Stomach (tissue), 8 donors: ENCODE measurements at regions not wholly inside any gene's neighbourhood (a gene's known extent, or its start where the extent isn't known, plus 50 kb on each side); places are given as distances from the start of the nearest gene placed in this dataset.

Source experiments
- DNase-seq, 2 donors: peaks; one replicate each; pipeline versions ENCODE4 v3.0.0 to v3.0.0-alpha.2; 2013 to 2019
- H3K27ac ChIP-seq, 5 donors: fragments of 200-600 bp in 4 of 5; sonication (generic) in 4 of 5; one replicate each; pipeline ENCODE4 v1.5.1; 2013 to 2019; ENCODE audit warnings: mild to moderate bottlenecking in 1 of 5, moderate library complexity in 1 of 5
- H3K27me3 ChIP-seq, 3 donors: fragments of 200-600 bp; sonication (generic); one replicate each; pipeline ENCODE4 v1.5.1; 2017 to 2019; ENCODE audit warnings: mixed run types in 1 of 3
- H3K36me3 ChIP-seq, 4 donors: fragments of 200-600 bp; sonication (generic); 1 replicate in 3 of 4; 2 replicates in 1 of 4; pipeline ENCODE4 v1.5.1; 2016 to 2019
- H3K4me1 ChIP-seq, 4 donors: fragments of 200-600 bp; sonication (generic); one replicate each; pipeline ENCODE4 v1.5.1; 2016 to 2019
- H3K4me3 ChIP-seq, 4 donors: fragments of 200-600 bp; sonication (generic) in 3 of 4; one replicate each; pipeline ENCODE4 v1.5.1; 2016 to 2019; ENCODE audit warnings: mild to moderate bottlenecking in 1 of 4
- H3K9me3 ChIP-seq, 4 donors: fragments of 200-600 bp; sonication (generic); one replicate each; pipeline ENCODE4 v1.5.1; 2016 to 2019
- EP300 ChIP-seq: sonication (generic); formaldehyde crosslinking; IDR thresholded peaks from one replicate; pipeline ENCODE4 v1.6.1; 2017; ENCODE audit warnings: antibody characterized with exemption
- POLR2A ChIP-seq, 4 donors: fragments of 450-650 bp; IDR thresholded peaks; one replicate each; pipeline ENCODE4 v1.6.1; 2016; ENCODE audit warnings: antibody characterized with exemption in 4 of 4, control low read depth in 2 of 4, mild to moderate bottlenecking in 1 of 4, moderate library complexity in 1 of 4
- POLR2AphosphoS5 ChIP-seq, 3 donors: sonication (generic); formaldehyde crosslinking; IDR thresholded peaks; one replicate each; pipeline ENCODE4 v1.6.1; 2016; ENCODE audit warnings: antibody characterized with exemption in 3 of 3
- WGBS, 5 donors: extraction: QIAGEN DNeasy Blood & Tissue Kit in 3 of 5; methylation state at CpG; one replicate each; pipeline versions ENCODE4 v1.1.5 to v1.1.7; 2013 to 2018; 5-methylcytosine and 5-hydroxymethylcytosine counted together
- intact Hi-C: fragments of 100-400 bp; cut with DNase I; formaldehyde crosslinking; loops from one replicate; pipeline ENCODE4 v1.15.1; 2023; ENCODE audit warnings: low total_unique reads
- TF ChIP-seq, protein P1 (sequence below), 7 experiments: fragments of 450-650 bp in 4 of 7; fragments of 200-600 bp in 3 of 7; sonication (generic) in 3 of 7; IDR thresholded peaks; one replicate each; pipeline ENCODE4 v1.5.1; 2016 to 2019; ENCODE audit warnings: antibody characterized with exemption in 7 of 7, control low read depth in 2 of 7, mild to moderate bottlenecking in 1 of 7
- donor health status: healthy with polysubstance abuse.
- donor health status: Bipolar disorder and iron deficiency.
- donor health status: healthy.

DNA sequence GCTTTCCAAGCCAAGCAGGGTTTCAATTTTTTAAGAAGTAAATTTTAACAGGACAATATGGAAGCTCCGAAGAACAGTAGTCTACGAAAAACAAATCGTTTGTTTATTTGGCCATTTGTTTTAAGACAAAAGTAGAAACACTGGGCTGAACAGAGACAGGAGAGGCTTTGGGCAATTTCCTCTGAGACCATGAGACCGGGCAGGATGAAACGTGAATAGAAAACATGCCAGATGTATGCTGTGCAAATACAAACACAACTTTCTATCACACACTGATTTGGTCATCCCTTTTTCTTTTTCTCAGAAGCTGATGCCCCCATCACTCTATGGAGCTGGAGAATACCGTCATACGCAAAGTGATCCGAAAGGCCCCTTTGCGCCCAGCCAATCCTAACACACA is 1111.1 kb downstream of the BCL11B start:
- intact Hi-C loops: no loop called here

DNA sequence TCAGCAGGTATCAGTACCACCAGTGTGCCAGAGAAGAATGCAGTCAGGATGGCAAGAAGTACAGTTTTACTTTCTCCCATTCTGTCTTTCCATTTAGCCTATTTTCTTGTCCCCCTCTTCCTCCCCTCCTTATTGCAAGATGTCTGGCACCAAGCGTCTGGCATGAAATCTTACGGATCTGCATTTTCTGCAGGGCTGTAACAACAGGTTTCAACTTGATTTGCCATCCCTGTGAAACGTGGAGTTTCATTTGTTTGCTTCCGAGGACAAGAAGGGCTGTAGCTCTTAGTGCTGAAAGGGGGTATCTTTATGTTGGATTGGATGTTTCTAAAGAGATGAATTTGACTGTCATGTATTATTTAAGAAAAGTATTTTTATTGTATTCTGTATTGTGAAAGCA is 1110.6 kb downstream of the BCL11B start:
- Histone ChIP-seq H3K4me3 (no peak overlapping the region), H3K4me1 (no peaks in the 10 kb centered on the region), H3K9me3 (no peaks in the 10 kb centered on the region), H3K36me3 (no peaks in the 10 kb centered on the region), H3K27ac (no peak overlapping the region), H3K27me3 (peaks cover 0 to 30% (median 0%) of the 10 kb centered on the region in 3 donors)
- intact Hi-C loops: no loop called here
- TF ChIP-seq, protein P1, sequence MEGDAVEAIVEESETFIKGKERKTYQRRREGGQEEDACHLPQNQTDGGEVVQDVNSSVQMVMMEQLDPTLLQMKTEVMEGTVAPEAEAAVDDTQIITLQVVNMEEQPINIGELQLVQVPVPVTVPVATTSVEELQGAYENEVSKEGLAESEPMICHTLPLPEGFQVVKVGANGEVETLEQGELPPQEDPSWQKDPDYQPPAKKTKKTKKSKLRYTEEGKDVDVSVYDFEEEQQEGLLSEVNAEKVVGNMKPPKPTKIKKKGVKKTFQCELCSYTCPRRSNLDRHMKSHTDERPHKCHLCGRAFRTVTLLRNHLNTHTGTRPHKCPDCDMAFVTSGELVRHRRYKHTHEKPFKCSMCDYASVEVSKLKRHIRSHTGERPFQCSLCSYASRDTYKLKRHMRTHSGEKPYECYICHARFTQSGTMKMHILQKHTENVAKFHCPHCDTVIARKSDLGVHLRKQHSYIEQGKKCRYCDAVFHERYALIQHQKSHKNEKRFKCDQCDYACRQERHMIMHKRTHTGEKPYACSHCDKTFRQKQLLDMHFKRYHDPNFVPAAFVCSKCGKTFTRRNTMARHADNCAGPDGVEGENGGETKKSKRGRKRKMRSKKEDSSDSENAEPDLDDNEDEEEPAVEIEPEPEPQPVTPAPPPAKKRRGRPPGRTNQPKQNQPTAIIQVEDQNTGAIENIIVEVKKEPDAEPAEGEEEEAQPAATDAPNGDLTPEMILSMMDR (IDR thresholded peaks at IDR 0.05): no peak
- TF ChIP-seq EP300 (no peak), POLR2A (IDR thresholded peaks at IDR 0.05) (no peak), POLR2AphosphoS5 (IDR thresholded peaks at IDR 0.05) (no peak)
- no peak for DNase-seq
- WGBS, 5 donors: 55 to 63% (median 61%) methylated on average over 4 of the region's 4 CpGs

More for the DNA sequence above, 1111.1 kb downstream of the BCL11B start:
- DNase-seq: no peak
- Histone ChIP-seq H3K36me3 (no peaks in the 10 kb centered on the region), H3K4me3 (no peak overlapping the region), H3K27ac (no peak overlapping the region), H3K9me3 (no peaks in the 10 kb centered on the region), H3K4me1 (no peaks in the 10 kb centered on the region), H3K27me3 (peaks cover 0 to 34% (median 0%) of the 10 kb centered on the region in 3 donors)
- WGBS, 5 donors: 69 to 81% (median 76%) methylated on average over 9 of the region's 9 CpGs
- no peak for TF ChIP-seq EP300
- no peak for TF ChIP-seq POLR2AphosphoS5 (IDR thresholded peaks at IDR 0.05)

DNA sequence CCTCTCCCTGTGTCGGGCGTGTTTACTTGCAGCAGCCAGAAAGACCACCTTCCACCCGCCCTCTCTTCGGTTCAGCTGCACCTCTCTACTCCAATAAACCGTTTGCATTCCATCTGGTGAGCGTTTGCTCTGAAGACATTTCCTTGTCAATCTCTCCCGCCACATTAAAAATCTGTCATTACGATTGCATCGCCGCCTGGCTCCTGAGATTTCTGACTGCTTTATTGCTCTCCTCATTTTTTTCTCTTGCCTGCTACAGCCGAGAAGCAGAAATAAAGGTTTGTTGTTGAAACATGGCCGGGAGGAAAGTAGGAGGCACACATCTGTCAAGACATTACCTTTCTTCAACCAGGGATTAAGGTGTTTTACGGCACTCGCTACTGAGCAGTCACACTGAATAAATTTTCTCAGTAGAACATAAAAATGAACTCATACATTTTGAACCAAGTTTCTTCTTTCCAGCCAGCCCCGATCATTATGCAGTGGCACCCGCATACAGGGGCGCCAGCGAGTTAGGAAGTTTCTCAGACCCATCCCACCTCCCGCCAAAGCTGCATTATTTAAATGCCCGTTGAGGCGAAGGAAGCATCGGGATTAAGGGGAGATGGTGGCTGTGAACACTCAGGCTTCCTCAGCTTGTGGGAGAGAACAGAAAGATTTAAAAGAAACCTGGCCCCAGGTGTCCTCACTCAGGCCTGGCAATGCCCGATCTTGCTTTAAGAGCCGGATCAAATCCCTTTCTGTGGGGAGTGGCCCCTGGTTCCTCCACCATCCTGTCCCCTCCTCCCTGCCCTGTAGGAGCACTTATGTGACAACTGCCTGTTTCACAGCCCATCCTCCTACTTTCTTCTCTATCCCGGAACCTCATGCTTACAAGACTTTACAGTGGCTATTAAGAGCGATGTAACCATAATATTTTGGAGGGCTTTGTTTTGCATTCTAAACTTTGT is 1108.9 kb downstream of the BCL11B start:
- no peak overlapping the region for H3K4me3 ChIP-seq
- intact Hi-C loops: no loop called here
- peaks cover 0 to 34% (median 0%) of the 10 kb centered on the region in 3 donors for H3K27me3 ChIP-seq
- DNase-seq: no peak
- no peaks in the 10 kb centered on the region for H3K36me3 ChIP-seq
- WGBS, 5 donors: 59 to 65% (median 61%) methylated on average over 26 of the region's 26 CpGs
- no peaks in the 10 kb centered on the region for H3K4me1 ChIP-seq
- H3K27ac ChIP-seq: no peak overlapping the region
- no peak for TF ChIP-seq EP300
- TF ChIP-seq, protein P1 (IDR thresholded peaks at IDR 0.05): no peak
- TF ChIP-seq POLR2AphosphoS5 (IDR thresholded peaks at IDR 0.05): no peak
- no peak for TF ChIP-seq POLR2A (IDR thresholded peaks at IDR 0.05)
- peaks cover 0 to 14% (median 5%) of the 10 kb centered on the region in 4 donors for H3K9me3 ChIP-seq

DNA sequence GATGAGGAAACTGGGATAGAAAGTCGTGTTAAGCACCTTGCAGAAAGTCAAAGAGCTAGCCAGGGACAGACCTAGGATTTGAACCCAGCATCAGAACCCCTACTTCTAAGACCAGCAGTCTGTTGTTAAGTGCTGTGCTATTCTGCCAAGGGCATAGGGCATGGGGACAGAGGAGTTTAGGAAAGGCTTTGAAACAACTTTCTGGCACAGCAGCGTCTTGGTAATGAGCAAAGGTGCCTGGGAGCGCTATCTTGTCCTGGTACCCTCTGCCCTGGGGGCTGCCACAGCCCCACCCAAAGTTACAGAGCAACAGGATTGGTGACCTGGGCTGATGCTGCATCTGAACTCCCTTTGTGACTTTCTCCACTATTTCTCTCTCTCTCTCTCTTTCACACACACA is 1108.1 kb downstream of the BCL11B start:
- Histone ChIP-seq H3K27me3 (peaks cover 0 to 34% (median 0%) of the 10 kb centered on the region in 3 donors), H3K36me3 (no peaks in the 10 kb centered on the region), H3K27ac (no peak overlapping the region), H3K4me3 (no peak overlapping the region), H3K4me1 (no peaks in the 10 kb centered on the region), H3K9me3 (peaks cover 0 to 16% (median 5%) of the 10 kb centered on the region in 4 donors)
- intact Hi-C loops: no loop called here
- 50 to 86% (median 74%) methylated on average over 3 of the region's 3 CpGs for WGBS, 5 donors
- TF ChIP-seq, protein P1 (IDR thresholded peaks at IDR 0.05): no peak
- TF ChIP-seq EP300 (no peak), POLR2AphosphoS5 (IDR thresholded peaks at IDR 0.05) (no peak), POLR2A (IDR thresholded peaks at IDR 0.05) (no peak)
- no peak for DNase-seq
